ENCODE measurements at regions not wholly inside any gene's neighbourhood (a gene's known extent, or its start where the extent isn't known, plus 50 kb on each side); places are given as distances from the start of the nearest gene placed in this dataset.
"Not testable (repeated sequence)": the region's sequence is repeated elsewhere in the genome, so short reads cannot be mapped to it uniquely, and the experiment has no call there.

DNA sequence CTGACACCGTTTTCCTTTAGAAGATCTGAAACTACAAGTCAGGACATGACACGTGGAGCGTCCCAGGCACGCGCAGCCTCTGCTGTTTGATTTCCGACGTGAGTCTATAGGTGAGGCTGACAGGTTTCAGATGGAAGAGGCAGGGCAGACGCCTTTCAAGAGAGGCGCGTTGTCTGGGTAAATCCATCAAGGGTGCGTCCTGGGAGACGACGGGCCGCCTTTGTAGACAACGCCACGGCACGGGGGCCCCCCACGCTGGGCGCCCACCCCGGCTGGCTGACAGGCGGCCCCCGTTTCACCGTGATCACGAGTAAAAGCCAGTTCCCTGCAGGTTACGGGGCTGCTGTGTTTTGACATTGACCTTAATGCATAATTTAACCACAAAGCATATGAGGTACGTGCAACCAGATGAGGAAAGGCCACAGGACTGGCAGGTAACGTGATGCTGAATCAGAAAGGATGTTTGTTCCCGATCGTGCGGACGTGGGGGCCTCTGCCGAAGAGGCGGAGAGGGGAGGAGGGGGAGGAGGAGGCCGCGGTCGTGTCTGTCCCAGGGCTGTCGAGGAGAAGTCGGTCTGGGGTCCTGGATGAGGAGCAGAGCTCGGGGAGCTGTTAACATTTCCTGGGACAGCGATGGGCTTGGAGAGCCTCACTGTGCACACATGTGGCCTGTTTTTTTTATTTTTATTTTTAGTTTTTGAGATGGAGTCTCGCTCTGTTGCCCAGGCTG is 51.1 kb upstream of the PPP2R3B start:
- no peak for DNase-seq

DNA sequence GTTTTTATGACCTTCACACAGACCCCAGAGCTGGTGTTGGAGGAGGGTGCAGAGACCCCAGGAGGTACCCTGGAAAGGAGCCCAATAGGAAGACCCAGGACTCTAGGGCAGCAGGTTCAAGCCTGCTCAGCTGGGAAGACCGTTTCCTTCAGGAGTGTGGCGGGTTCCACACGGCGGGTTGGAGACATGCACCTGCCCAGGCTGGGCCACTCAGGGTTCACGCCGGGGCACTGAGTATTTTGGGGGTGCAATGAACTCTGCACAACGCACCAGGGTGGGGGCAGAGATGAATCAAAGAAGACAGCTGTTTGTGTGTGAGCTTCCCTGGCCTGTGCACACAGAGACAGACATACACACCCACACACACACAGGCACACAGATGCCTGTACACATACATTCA is 52.5 kb upstream of the PPP2R3B start:
- DNase-seq = no peak

DNA sequence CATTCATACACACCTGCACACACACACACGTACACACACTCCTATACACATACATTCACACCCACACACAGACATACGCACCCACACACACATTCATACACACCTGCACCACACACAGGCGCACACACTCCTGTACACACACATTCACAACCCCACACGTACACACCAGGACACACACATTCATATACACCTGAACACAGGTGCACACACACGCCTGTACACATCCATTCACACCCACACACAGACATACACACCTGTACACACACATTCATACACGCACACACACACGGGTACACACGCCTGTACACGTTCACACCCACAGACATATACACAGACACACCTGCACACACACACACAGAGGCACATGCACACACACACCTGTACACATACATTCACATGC is 53.0 kb upstream of the PPP2R3B start:
- no peak for DNase-seq

DNA sequence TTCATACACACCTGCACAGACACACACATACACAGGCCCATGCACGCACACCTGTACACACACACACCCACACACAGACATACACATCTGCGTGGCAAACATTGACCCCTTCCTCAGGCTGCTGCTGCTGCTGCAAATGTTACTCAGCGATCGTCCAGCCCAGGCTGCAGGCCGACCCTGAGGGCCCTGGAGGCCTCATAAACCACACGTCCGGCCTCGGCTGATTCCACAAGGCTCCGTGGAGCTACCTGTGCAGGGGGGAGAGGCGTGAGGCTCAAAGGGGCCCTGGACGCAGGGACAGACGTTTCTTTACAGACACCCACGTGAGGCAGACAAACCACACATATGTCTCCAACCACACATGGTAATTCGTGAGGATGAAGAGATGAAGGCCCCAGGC is 53.9 kb upstream of the PPP2R3B start:
- DNase-seq = no peak

DNA sequence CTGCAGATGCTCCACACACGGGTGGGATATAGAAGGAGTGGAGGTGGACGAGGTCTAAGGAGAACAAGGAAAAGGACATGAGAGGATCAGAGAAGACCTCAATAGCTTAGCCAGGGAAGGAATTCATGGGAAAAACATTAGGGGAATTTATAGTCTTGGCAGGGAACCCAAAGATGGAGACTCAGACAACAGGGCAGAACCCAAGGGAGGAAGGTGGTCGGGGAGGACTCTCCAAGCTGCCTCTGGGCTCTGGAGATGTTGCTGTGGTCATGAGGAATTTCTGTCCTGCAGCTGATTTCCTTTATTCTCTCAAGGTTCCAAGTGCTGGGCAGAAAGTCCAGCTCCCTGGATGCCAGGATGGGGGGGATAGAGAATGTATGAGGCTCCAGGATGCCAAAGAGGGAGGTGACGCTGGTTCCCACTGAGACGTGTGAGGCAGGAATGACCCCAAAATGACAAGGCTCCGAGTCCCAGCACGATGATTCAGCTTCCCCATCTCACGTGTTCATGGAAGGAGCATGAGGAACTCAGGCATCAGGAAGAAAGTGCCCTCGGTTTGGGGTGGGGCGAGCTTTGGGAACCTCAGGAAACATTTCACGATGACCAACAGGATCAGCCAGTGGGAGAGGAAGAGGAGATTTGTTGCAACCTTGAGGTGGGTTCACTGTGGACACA is 57.0 kb upstream of the PPP2R3B start:
- no peak for DNase-seq

DNA sequence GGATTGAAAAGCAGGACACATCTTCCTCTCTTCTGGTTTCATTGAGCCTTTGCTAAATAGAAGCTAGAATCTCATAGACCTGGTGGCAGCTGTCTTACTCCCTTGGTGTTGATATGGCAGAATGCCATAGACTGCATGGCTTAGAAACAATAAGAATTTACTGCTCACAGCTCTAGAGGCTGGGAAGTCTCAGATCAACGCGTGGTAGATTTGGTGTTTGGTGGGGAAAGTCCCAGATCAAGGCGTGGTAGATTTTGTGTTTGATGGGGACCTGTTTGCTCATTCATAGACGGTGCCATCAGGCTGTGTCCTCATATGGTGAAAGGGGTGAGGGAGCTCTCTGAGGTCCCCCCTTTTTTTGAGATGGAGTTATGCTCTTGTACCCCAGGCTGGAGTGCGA is 57.6 kb upstream of the PPP2R3B start:
- DNase-seq = no peak

DNA sequence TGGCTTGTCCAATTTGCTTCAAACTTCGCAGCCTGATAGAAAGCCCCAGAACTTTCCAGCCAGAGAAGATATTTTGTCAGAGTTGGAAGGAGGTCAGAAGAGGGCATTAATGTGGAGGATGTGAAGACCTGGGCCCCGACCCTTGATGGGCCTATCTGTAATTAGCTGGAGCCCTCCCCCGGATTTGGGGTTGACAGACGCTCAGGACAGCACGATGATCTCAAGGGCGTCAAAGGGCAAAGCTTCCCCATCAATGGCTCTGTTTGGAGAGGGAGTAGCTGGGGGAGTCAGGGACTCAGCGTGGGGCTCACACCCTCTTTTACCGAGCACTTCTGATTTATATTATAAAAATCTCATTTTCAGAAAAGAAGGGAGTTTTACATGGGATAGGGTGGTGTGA is 59.0 kb upstream of the PPP2R3B start:
- DNase-seq = no peak

DNA sequence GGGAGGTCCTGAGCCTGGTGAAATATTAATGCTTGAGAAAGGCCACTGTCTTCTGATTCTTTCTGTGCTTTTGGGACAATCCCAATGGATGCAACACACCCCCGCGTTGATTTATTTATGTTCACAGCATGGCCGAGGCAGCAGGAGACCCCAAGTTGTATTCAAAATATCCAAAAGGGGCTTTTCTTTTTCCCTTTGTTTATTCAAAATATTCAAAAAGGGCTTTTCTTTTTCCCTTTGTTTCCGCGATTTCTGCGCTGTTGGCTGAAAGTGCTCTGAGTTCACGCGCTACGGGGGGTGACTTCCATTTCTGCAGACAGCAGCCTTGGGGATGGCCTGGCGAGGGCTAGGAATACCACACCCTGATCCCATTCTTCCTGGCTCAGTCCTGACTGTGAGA is 59.5 kb upstream of the PPP2R3B start:
- no peak for DNase-seq

DNA sequence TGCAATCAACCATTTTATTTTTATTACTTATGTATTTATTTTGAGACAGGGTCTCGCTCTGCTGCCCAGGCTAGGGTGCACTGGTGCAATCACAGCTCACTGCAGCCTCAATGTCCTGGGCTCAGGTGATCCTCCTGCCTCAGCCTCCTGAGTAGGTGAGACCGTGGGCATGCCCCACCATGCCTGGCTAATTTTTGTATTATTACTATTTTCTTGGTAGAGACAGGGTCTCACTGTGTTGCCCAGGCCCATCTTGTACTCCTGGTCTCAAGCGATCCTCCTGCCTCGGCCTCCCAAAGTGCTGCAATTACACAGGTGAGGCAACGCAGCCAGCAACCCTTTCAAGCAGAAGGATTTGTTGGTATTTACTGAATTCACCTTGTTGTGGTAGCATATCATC is 60.3 kb upstream of the PPP2R3B start:
- DNase-seq = no peak

DNA sequence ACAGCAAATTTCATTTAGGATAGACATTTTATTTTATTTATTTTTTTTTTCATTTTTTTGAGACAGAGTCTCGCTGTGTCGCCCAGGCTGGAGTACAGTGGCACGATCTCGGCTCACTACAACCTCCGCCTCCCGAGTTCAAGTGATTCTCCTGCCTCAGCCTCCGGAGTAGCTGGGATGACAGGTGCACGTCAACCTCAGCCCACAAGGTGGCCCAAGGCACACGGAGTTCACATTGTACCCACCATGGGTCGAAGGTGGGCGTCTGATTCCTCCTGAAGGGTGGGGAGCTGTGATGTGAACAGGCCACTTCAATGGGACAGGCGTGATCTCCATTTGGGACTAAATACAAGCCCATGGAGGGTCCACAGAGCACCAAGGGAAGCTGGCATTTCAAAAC is 65.0 kb upstream of the PPP2R3B start:
- not testable (repeated sequence) for DNase-seq

DNA sequence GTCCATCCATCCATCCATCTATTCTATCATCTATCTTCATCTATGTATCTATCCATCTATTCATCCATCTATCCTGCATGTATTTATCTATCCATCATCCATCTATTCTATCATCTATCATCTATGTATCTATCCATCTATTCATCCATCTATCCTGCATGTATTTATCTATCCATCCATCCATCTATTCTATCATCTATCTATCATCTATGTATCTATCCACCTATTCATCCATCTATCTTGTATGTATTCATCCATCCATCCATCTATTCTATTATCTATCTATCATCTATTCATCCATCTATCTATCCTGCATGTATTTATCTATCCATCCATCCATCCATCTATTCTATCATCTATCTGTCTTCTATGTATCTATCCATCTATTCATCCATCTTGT is 65.9 kb upstream of the PPP2R3B start:
- no peak for DNase-seq

DNA sequence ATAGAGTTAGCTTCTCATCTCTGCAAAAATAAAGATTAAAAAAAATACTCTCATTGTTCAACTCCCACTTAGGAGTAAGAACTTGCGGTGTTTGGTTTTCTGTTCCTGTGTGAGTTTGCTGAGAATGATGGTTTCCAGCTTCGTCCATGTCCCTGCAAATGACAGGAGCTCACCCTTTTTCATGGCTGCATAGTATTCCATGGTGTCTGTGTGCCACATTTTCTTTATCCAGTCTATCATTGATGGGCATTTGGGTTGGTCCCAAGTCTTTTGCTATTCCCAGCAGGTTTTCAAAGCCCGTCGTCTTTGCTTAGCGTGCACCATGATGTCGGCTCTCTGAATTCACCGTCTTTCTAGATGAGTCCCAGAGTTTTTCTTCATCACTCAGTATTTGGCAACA is 67.8 kb upstream of the PPP2R3B start:
- DNase-seq = not testable (repeated sequence)

DNA sequence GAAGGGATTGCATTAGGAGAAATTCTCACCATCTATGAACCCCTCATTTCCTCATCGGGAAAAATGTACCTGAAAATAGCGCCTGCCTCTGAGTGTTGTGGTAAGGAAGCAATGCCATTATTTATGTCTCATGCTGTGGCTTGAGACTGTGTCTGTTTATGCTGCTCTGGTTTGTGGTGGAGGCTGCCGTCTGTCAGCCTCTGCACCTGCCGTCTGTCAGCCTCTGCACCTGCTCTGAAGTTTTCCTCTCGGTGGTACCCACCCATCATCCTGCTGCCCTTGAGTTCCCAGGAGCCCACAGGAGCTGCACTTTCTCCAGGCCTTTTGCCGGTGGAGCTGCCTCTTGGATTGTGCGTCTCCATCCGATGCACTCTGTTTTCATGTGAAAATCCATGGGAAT is 68.5 kb upstream of the PPP2R3B start:
- no peak for DNase-seq

DNA sequence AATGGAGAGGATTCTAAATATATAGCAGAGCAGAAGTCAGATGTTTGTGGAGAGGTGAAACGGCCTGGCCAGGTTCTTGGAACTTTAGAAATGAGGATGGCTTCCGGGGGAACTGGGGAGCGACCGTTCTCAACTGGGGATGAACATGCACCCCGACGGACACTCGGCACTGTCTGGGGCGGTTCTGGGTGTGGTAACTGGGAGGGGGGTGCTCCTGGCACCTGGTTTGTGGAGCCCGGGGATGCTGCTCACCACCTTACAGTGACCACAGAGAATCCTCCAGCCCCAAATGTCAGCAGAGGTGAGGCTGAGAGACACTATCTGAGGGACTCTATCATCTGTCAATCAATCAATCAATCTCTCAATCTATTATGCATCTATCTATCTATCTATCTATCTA is 69.0 kb upstream of the PPP2R3B start:
- DNase-seq = no peak

DNA sequence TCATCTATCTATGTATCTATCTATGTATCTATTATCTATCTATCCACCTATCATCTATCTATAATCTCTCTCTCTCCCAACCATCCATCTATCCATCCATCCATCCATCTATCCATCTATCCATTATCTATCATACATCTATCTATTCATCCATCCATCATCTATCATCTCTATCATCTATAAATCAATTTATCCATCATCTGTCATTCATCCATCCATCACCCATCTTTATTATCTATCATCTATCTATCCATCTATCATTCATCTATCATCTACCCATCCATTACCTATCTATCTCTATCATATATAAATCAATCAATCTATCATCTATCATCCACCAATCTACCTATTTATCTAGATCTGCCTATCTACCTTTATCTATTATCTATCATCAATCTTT is 69.4 kb upstream of the PPP2R3B start:
- DNase-seq = no peak

DNA sequence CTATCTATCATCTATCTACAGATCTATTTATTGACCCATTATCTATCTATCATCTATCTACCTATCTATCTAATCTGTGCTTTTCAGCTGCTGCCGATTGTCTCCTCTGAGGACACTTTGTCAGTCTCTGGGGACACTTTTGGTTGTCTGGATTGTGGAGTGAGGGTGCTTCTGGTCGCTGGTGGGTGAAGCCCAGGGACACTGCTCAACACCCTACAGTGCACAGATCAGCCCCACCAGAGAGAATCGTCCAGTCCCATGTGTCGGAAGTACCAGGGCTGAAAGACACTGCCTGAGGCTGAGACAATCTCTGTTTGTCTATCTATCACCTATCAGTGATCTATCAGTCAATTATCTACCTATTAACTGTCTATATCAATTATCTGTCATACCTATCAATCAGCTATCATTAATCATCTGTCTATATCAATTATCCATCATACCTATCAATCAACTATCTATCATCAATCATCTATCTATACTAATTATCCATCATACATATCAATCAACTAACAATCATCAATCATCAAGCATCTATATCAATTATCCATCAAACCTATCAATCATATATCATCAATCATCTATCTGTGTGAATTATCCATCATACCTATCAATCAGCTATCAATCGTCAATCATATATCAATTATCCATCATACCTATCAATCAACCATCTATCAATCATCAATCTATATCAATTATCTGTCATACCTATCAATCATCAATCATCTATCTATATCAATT is 70.0 kb upstream of the PPP2R3B start:
- DNase-seq = no peak

DNA sequence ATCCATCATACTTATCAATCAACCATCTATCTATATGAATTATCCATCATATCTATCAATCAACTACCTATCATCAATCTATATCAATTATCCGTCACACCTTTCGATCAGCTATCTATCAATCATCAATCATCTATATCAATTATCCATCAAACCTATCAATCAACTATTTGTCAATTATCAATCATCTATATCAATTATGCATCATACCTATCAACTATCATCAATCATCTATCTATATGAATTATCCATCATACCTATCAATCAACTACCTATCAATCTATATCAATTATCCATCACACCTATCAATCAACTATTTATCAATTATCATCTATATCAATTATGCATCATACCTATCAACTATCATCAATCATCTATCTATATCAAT is 70.6 kb upstream of the PPP2R3B start:
- no peak for DNase-seq

DNA sequence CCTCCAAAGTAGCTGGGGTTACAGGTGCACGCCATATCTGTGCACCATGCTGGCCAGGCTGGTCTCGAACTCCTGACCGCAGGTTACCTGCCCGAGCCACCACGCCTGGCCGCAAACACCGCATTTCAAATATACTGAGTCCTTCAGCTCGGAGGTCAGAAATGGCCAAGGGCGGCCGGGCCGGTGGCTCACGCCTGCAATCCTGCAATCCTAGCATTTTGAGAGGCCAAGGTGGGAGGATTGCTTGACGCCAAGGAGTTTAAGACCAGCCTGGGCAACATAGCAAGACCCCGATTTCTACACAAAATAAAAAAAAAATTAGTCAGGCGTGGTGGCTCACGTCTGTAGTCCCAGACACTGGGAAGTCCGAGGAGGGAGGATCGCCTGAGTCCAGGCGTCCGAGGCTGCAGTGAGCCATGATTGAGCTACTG is 71.9 kb upstream of the PPP2R3B start:
- DNase-seq = no peak

DNA sequence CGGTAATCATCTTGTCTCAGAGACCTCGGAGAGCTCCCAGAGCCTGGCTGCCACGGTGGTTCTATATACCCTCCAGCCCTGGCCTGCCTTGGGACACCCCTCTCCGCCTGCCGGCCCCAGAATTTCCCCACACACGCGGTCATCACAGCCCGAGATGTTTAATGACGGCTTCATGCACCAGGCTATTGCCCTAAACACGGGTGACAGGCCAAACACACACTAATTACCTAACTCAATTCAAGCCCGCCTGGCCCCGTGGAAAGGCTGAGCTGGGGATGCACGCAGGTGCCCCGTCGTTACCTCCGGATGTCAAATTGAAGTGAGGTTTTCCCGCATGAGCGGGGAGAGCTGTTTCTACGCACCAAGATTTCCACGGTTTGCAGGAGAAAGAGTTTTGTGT is 72.9 kb upstream of the PPP2R3B start:
- DNase-seq = no peak

DNA sequence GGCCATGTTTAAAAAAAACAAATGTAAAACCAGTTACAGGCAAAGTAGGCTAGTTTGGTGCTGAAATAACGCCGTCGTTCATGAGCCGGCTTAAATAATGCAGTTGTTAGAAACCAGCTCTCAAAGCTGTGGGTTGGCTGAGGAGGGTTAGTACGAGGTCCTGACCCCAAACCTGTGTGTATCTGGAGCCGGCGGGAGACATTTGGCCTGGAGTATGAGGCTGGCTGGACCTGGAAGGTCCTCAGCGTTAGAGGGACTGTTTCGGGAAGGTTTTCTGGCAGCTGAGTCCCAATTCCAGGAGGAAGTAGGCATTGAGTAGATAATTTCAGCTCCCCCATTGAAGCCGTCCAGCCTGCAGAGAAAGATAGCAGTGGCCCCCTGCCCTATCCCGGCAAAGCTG is 73.4 kb upstream of the PPP2R3B start:
- DNase-seq = no peak

DNA sequence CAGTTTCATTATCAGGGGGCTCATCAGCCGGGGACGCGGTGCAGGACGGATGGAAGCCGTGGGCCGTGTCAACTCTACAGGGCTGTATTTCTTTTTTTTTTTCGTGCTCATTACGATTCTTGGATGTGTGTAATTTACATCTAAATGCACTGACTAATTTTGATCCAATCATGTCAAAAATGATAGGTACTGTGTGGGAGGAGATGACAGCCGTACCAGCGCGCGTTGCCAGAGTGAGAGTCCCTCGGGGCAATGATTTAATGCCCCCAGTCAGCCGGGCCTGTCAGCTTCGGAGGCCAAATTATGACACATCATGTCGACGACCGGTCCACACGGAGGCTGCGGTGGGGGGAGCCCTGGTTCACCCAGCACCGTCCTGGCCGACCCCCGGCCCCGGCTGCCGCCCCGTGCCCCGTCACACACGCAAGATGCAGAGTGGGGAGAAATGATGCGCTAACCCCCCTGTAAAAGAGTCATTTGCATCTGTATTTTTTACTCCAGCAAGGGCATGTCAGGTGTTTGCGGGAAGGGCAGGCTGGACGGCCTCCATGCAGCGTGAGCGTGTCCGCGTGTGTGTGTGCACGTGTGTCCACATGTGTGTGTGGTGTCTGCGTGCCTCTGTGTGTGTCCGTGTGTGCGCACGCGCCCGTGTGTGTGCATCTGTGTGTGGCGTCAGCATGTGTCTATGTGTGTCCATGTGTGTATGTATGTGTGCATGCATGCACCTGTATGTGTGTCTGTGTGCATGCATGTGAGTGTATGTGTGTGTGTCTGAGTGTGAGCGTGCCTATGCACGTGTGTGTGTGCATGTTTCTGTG is 74.3 kb upstream of the PPP2R3B start:
- no peak for DNase-seq

DNA sequence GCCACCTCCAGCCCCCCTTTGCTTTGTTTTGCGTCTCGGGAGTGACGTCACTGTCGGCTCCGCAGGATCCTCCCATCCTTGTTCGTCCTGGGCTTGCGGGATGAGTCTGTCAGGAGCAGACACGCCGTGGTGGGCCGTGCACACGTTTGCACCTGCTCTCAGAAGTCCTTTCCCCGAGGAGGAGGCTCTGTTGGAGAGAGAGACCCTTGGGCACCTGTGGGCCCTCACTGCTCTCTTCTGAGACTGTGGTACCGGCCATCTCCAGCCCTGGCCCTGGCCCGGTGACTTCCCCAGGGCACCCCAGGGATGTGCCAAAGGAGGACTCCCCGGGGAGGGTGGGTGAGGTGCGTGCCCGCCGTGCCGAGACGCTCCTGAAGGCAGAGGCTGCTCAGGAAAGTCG is 76.1 kb upstream of the PPP2R3B start:
- no peak for DNase-seq
